BLaER1 (cell line): ENCODE measurements at regions not wholly inside any gene's neighbourhood (a gene's known extent, or its start where the extent isn't known, plus 50 kb on each side); places are given as distances from the start of the nearest gene placed in this dataset.

ENCODE experiments used
- H3K27ac ChIP-seq: shearing (Covaris generic); formaldehyde crosslinking; 2 replicates; pipeline ENCODE4 v1.8.1; 2022
- H3K27me3 ChIP-seq: shearing (Covaris generic); formaldehyde crosslinking; 2 replicates; pipeline ENCODE4 v1.8.1; 2022
- H3K36me3 ChIP-seq: shearing (Covaris generic); formaldehyde crosslinking; 2 replicates; pipeline ENCODE4 v1.8.1; 2022
- H3K4me1 ChIP-seq: shearing (Covaris generic); formaldehyde crosslinking; 2 replicates; pipeline ENCODE4 v1.8.1; 2022
- H3K4me2 ChIP-seq: shearing (Covaris generic); formaldehyde crosslinking; 2 replicates; pipeline ENCODE4 v1.8.1; 2022
- H3K4me3 ChIP-seq: shearing (Covaris generic); formaldehyde crosslinking; 2 replicates; pipeline ENCODE4 v1.8.1; 2022
- H3K9ac ChIP-seq: shearing (Covaris generic); formaldehyde crosslinking; 2 replicates; pipeline ENCODE4 v1.8.1; 2022
- H3K9me3 ChIP-seq: shearing (Covaris generic); formaldehyde crosslinking; 2 replicates; pipeline ENCODE4 v1.8.1; 2022
- H4K20me1 ChIP-seq: shearing (Covaris generic); formaldehyde crosslinking; 2 replicates; pipeline ENCODE4 v1.8.1; 2022
- Cebpa-rat ChIP-seq: shearing (Covaris generic); IDR thresholded peaks from 2 replicates; pipeline ENCODE4 v1.8.1; 2022

DNA sequence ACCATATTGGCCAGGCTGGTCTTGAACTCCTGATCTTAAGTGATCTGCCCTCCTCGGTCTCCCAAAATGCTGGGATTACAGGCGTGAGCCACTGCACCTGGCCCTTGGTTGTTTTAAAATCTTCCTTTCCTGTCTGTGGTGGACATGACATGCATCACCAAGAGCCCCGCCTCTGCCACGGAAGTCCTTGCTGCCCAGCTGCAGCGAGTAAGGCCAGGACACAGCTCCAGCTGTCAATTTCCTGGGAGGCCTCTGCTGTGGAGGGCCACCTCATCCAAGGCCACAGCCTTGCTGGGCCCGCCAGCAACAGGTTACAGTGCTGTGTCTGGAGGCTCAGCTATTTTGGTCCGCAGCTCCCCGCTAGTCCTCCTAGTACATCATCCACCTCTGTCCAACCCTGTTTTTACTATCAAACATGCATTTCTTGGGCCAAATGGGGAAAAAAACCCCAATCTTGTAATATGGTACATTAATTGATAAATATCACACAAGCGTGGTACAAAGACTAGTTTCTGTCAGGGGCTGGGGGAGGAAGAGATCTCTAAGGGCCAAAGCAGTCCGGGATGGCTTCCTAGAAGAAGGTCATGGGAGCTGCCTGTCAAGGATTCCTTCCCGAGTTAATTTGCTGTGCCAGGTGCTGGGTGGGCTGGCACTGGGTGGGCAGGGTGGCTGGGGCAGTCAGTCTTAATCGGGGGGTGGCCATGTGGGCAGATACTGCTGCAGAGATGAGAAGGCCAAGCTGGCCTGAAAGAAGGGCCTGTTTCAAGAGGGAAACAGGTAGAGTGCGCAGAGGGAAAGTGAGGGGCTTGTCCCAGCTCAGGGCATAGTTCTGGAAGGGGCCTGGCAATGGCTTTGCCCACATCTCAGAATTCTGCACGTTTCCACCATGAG is 100.5 kb downstream of the INHBB start:
- H3K9ac ChIP-seq: no peak overlapping the region
- H4K20me1 ChIP-seq: peaks cover 6% of the 10 kb centered on the region; the same call in 1 of the 2 replicates
- peaks cover 9% of the 10 kb centered on the region for H3K4me1 ChIP-seq
- peaks cover 16% of the 10 kb centered on the region for H3K9me3 ChIP-seq
- no peak overlapping the region for H3K27ac ChIP-seq
- H3K27me3 ChIP-seq: peaks cover 29% of the 10 kb centered on the region
- TF ChIP-seq Cebpa-rat: no peak
- H3K36me3 ChIP-seq: no peaks in the 10 kb centered on the region
- no peak overlapping the region for H3K4me3 ChIP-seq
- peak overlapping the region; percentile 32; the same call in 1 of the 2 replicates for H3K4me2 ChIP-seq

GRCh38 chr2:120447127-120447785 is 101.3 kb downstream of the INHBB start:
- Histone ChIP-seq H3K9me3 (peaks cover 10% of the 10 kb centered on the region), H3K27ac (no peak overlapping the region), H4K20me1 (peaks cover 3% of the 10 kb centered on the region; the same call in 1 of the 2 replicates), H3K4me3 (no peak overlapping the region), H3K4me2 (no peak overlapping the region), H3K36me3 (no peaks in the 10 kb centered on the region), H3K27me3 (peaks cover 21% of the 10 kb centered on the region), H3K4me1 (peaks cover 9% of the 10 kb centered on the region), H3K9ac (no peak overlapping the region)
- no peak for TF ChIP-seq Cebpa-rat

GRCh38 chr2:120448436-120448835 is 102.5 kb downstream of the INHBB start:
- no peak overlapping the region for H3K4me2 ChIP-seq
- peaks cover 9% of the 10 kb centered on the region for H3K27me3 ChIP-seq
- no peak for TF ChIP-seq Cebpa-rat
- no peak overlapping the region for H3K9ac ChIP-seq
- no peaks in the 10 kb centered on the region for H3K9me3 ChIP-seq
- no peak overlapping the region for H3K27ac ChIP-seq
- H3K4me3 ChIP-seq: no peak overlapping the region
- H3K36me3 ChIP-seq: no peaks in the 10 kb centered on the region
- H3K4me1 ChIP-seq: peaks cover 9% of the 10 kb centered on the region
- H4K20me1 ChIP-seq: no peaks in the 10 kb centered on the region; the same call in 1 of the 2 replicates

- Histone ChIP-seq H3K4me2 (no peak overlapping the region), H3K9me3 (no peaks in the 10 kb centered on the region), H4K20me1 (no peaks in the 10 kb centered on the region), H3K27me3 (peaks cover 2% of the 10 kb centered on the region; the same call in 1 of the 2 replicates), H3K9ac (no peak overlapping the region), H3K27ac (no peak overlapping the region), H3K36me3 (no peaks in the 10 kb centered on the region), H3K4me3 (no peak overlapping the region), H3K4me1 (peaks cover 9% of the 10 kb centered on the region)
- no peak for TF ChIP-seq Cebpa-rat
These were observed 103.2 kb downstream of the INHBB start for GRCh38 chr2:120448961-120449810.

- H3K27me3 ChIP-seq: no peaks in the 10 kb centered on the region
- TF ChIP-seq Cebpa-rat: no peak
- no peaks in the 10 kb centered on the region for H4K20me1 ChIP-seq
- no peaks in the 10 kb centered on the region for H3K9me3 ChIP-seq
- no peak overlapping the region for H3K9ac ChIP-seq
- no peak overlapping the region for H3K4me3 ChIP-seq
- H3K4me2 ChIP-seq: no peak overlapping the region
- peaks cover 9% of the 10 kb centered on the region for H3K4me1 ChIP-seq
- no peak overlapping the region for H3K27ac ChIP-seq
- no peaks in the 10 kb centered on the region for H3K36me3 ChIP-seq
These were observed 104.4 kb downstream of the INHBB start for GRCh38 chr2:120450196-120450820.

GRCh38 chr2:120451334-120451733 is 105.4 kb downstream of the INHBB start:
- Histone ChIP-seq H4K20me1 (no peaks in the 10 kb centered on the region), H3K27ac (no peak overlapping the region), H3K9me3 (no peaks in the 10 kb centered on the region), H3K27me3 (no peaks in the 10 kb centered on the region), H3K4me2 (no peak overlapping the region), H3K36me3 (no peaks in the 10 kb centered on the region), H3K4me1 (peaks cover 1% of the 10 kb centered on the region), H3K4me3 (no peak overlapping the region), H3K9ac (no peak overlapping the region)
- TF ChIP-seq Cebpa-rat: no peak

- Histone ChIP-seq H3K9ac (no peak overlapping the region), H3K9me3 (peaks cover 4% of the 10 kb centered on the region), H3K27ac (no peak overlapping the region), H3K4me3 (no peak overlapping the region), H3K4me1 (no peaks in the 10 kb centered on the region), H3K27me3 (no peaks in the 10 kb centered on the region), H3K36me3 (no peaks in the 10 kb centered on the region), H4K20me1 (no peaks in the 10 kb centered on the region), H3K4me2 (no peak overlapping the region)
- TF ChIP-seq Cebpa-rat: no peak
These were observed 106.2 kb downstream of the INHBB start for GRCh38 chr2:120452131-120452530.

- Histone ChIP-seq H3K9me3 (peaks cover 14% of the 10 kb centered on the region), H3K9ac (no peak overlapping the region), H3K36me3 (no peaks in the 10 kb centered on the region), H3K4me3 (no peak overlapping the region), H3K4me2 (no peak overlapping the region), H4K20me1 (no peaks in the 10 kb centered on the region), H3K4me1 (no peaks in the 10 kb centered on the region), H3K27ac (no peak overlapping the region), H3K27me3 (no peaks in the 10 kb centered on the region)
- TF ChIP-seq Cebpa-rat: no peak
These were observed 107.2 kb downstream of the INHBB start for GRCh38 chr2:120452945-120453634.

DNA sequence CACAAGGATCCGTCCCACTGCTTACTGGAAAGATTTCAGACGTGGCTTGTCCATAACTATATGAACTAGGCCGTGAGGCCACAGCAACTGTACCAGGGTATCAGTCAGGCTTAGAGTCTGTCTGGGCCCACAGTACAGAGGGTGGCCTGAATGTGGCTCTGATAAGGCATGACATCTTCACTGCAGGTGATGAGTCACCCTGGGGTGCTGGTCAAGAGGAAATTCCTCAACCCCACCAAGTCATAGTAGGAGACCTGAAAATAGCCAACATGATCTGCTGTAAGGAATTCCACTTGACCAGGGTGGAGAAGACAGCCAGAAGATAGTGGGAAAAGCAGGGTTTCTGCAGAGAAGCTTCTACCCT is 107.7 kb downstream of the INHBB start:
- peaks cover 17% of the 10 kb centered on the region for H3K9me3 ChIP-seq
- no peaks in the 10 kb centered on the region for H3K36me3 ChIP-seq
- H3K4me2 ChIP-seq: no peak overlapping the region
- H3K4me3 ChIP-seq: no peak overlapping the region
- H3K27me3 ChIP-seq: no peaks in the 10 kb centered on the region
- no peaks in the 10 kb centered on the region for H3K4me1 ChIP-seq
- TF ChIP-seq Cebpa-rat: no peak
- no peak overlapping the region for H3K9ac ChIP-seq
- H4K20me1 ChIP-seq: no peaks in the 10 kb centered on the region
- no peak overlapping the region for H3K27ac ChIP-seq
